ENCODE measurements at regions not wholly inside any gene's neighbourhood (a gene's known extent, or its start where the extent isn't known, plus 50 kb on each side); places are given as distances from the start of the nearest gene placed in this dataset.

- Histone ChIP-seq H2AFZ (ENCODE audit: low read depth, low read length) (no peak overlapping the region), H3K27me3 (ENCODE audit: insufficient read depth, low read depth, low read length) (no peaks in the 10 kb centered on the region)
- no peak for TF ChIP-seq POLR2AphosphoS5 (IDR thresholded peaks at IDR 0.05)
- TF ChIP-seq REST (IDR thresholded peaks at IDR 0.05; ENCODE audit: borderline replicate concordance), result no peak
- TF ChIP-seq RAD21 (conservative IDR thresholded peaks at IDR 0.05), result no peak
These were observed 738.9 kb upstream of the SALL3 start for GRCh38 chr18:78240627-78241252.

GRCh38 chr18:78241535-78242253, 737.9 kb upstream of the SALL3 start:
- Histone ChIP-seq H3K27ac (ENCODE audit: low read length) (no peak overlapping the region), H2AFZ (ENCODE audit: low read depth, low read length) (no peak overlapping the region), H3F3A (ENCODE audit: insufficient read depth, low read length, poor library complexity, severe bottlenecking) (no peaks in the 10 kb centered on the region), H3K36me3 (ENCODE audit: insufficient read depth, low read length) (no peaks in the 10 kb centered on the region), H3K9ac (ENCODE audit: low read length) (no peak overlapping the region), H3K27me3 (ENCODE audit: insufficient read depth, low read depth, low read length) (no peaks in the 10 kb centered on the region), H3K9me2 (ENCODE audit: insufficient read depth, low read length) (no peaks in the 10 kb centered on the region), H4K20me1 (ENCODE audit: insufficient read depth) (no peaks in the 10 kb centered on the region), H3K4me2 (ENCODE audit: low read length) (no peak overlapping the region), H3K9me3 (ENCODE audit: low read length) (no peaks in the 10 kb centered on the region), H3K4me3 (ENCODE audit: low read length) (no peak overlapping the region), H3K79me2 (replicated peaks; ENCODE audit: insufficient read depth, low read length) (no peaks in the 10 kb centered on the region)
- TF ChIP-seq EP300 (conservative IDR thresholded peaks at IDR 0.05; ENCODE audit: poor library complexity, severe bottlenecking) (no peak), POLR2AphosphoS5 (IDR thresholded peaks at IDR 0.05) (no peak), RAD21 (conservative IDR thresholded peaks at IDR 0.05) (no peak), TAF1 (IDR thresholded peaks at IDR 0.05; ENCODE audit: low read depth) (no peak), MXI1 (conservative IDR thresholded peaks at IDR 0.05; ENCODE audit: poor library complexity, severe bottlenecking) (no peak), SMC3 (conservative IDR thresholded peaks at IDR 0.05; ENCODE audit: poor library complexity) (no peak), EZH2 (IDR thresholded peaks at IDR 0.05; ENCODE audit: borderline replicate concordance, insufficient read depth, low read length, poor library complexity, severe bottlenecking) (no peak), REST (IDR thresholded peaks at IDR 0.05; ENCODE audit: borderline replicate concordance) (no peak), CTCF (IDR thresholded peaks at IDR 0.05; ENCODE audit: poor library complexity, severe bottlenecking) (no peak)

More at GRCh38 chr18:78240627-78241252, 738.9 kb upstream of the SALL3 start:
- no peak overlapping the region for H3K9ac ChIP-seq (ENCODE audit: low read length)
- no peaks in the 10 kb centered on the region for H3F3A ChIP-seq (ENCODE audit: insufficient read depth, low read length, poor library complexity, severe bottlenecking)
- no peak overlapping the region for H3K4me2 ChIP-seq (ENCODE audit: low read length)
- H3K4me3 ChIP-seq (ENCODE audit: low read length), result no peak overlapping the region
- no peaks in the 10 kb centered on the region for H3K79me2 ChIP-seq (replicated peaks; ENCODE audit: insufficient read depth, low read length)
- H3K9me2 ChIP-seq (ENCODE audit: insufficient read depth, low read length), result no peaks in the 10 kb centered on the region
- H4K20me1 ChIP-seq (ENCODE audit: insufficient read depth), result no peaks in the 10 kb centered on the region
- no peaks in the 10 kb centered on the region for H3K9me3 ChIP-seq (ENCODE audit: low read length)
- no peaks in the 10 kb centered on the region for H3K36me3 ChIP-seq (ENCODE audit: insufficient read depth, low read length)
- H3K27ac ChIP-seq (ENCODE audit: low read length), result no peak overlapping the region
